Astrocyte (in vitro differentiated cells and primary cell): ENCODE measurements at regions not wholly inside any gene's neighbourhood (a gene's known extent, or its start where the extent isn't known, plus 50 kb on each side); places are given as distances from the start of the nearest gene placed in this dataset.

Experiments used
- DNase-seq: peaks from one replicate; pipeline ENCODE4 v3.0.0-alpha.2; 2010; ENCODE audit warnings: low read depth
- FAIRE-seq: peaks from 2 replicates; lab custom pipeline; 2011; peaks lifted over from hg19 to GRCh38; lab: Jason Lieb, UNC
- H2AFZ ChIP-seq: 2 replicates; pipeline ENCODE4 v1.6.0; 2012; ENCODE audit warnings: low read depth, low read length, inconsistent platforms
- H3K27ac ChIP-seq: 2 replicates; pipeline ENCODE4 v1.5.1; 2011; ENCODE audit warnings: low read depth, low read length, inconsistent platforms
- H3K27me3 ChIP-seq: 2 replicates; pipeline ENCODE4 v1.6.0; 2011; ENCODE audit warnings: low read length, inconsistent platforms; ENCODE audit not compliant: insufficient read depth
- H3K36me3 ChIP-seq: 2 replicates; pipeline ENCODE4 v1.5.1; 2011; ENCODE audit warnings: low read length, inconsistent platforms; ENCODE audit not compliant: insufficient read depth
- H3K4me1 ChIP-seq: 2 replicates; pipeline ENCODE4 v1.5.1; 2011; ENCODE audit warnings: low read length, inconsistent platforms; ENCODE audit not compliant: insufficient read depth
- H3K4me2 ChIP-seq: 2 replicates; pipeline ENCODE4 v1.6.0; 2012; ENCODE audit warnings: low read length, inconsistent platforms
- H3K4me3 ChIP-seq: 2 replicates; pipeline ENCODE4 v1.5.1; 2011; ENCODE audit warnings: low read depth, mild to moderate bottlenecking, low read length, inconsistent platforms; ENCODE audit not compliant: insufficient read depth
- H3K79me2 ChIP-seq: 2 replicates; pipeline ENCODE4 v1.6.0; 2012; ENCODE audit warnings: mild to moderate bottlenecking, low read length, inconsistent platforms; ENCODE audit not compliant: insufficient read depth
- H3K9ac ChIP-seq: 2 replicates; pipeline ENCODE4 v1.6.0; 2012; ENCODE audit warnings: mild to moderate bottlenecking, low read length, inconsistent platforms
- H3K9me3 ChIP-seq: 2 replicates; pipeline ENCODE4 v1.5.1; 2012; ENCODE audit warnings: low read depth, mild to moderate bottlenecking, low read length, inconsistent platforms; ENCODE audit not compliant: insufficient read depth
- H4K20me1 ChIP-seq: 2 replicates; pipeline ENCODE4 v1.6.0; 2012; ENCODE audit warnings: low read length, inconsistent platforms; ENCODE audit not compliant: insufficient read depth
- H3K27ac Mint-ChIP-seq: one replicate; pipeline ENCODE4 v1.8.0; 2021; ENCODE audit warnings: mild to moderate bottlenecking, mixed read lengths; ENCODE audit not compliant: unreplicated experiment
- H3K27me3 Mint-ChIP-seq: one replicate; pipeline ENCODE4 v1.8.0; 2021; ENCODE audit warnings: low read depth, mixed read lengths; ENCODE audit not compliant: unreplicated experiment
- H3K36me3 Mint-ChIP-seq: one replicate; pipeline ENCODE4 v1.8.0; 2021; ENCODE audit warnings: low read depth, mixed read lengths; ENCODE audit not compliant: unreplicated experiment
- H3K4me1 Mint-ChIP-seq: one replicate; pipeline ENCODE4 v1.8.0; 2021; ENCODE audit warnings: low read depth, mixed read lengths; ENCODE audit not compliant: unreplicated experiment
- H3K4me3 Mint-ChIP-seq: one replicate; pipeline ENCODE4 v1.8.0; 2021; ENCODE audit warnings: mild to moderate bottlenecking, moderate library complexity, mixed read lengths; ENCODE audit not compliant: unreplicated experiment
- H3K9me3 Mint-ChIP-seq: one replicate; pipeline ENCODE4 v1.8.0; 2021; ENCODE audit warnings: mild to moderate bottlenecking, mixed read lengths; ENCODE audit not compliant: unreplicated experiment
- CTCF ChIP-seq: IDR thresholded peaks from 2 replicates; pipeline ENCODE4 v1.5.1; 2011; ENCODE audit warnings: low read depth, mild to moderate bottlenecking, inconsistent platforms, low read length, moderate library complexity; ENCODE audit not compliant: insufficient read depth
- EZH2 ChIP-seq: IDR thresholded peaks from 2 replicates; pipeline ENCODE4 v1.6.1; 2012; ENCODE audit warnings: mild to moderate bottlenecking, low read length, inconsistent platforms; ENCODE audit not compliant: insufficient read depth

GRCh38 chr6:84525907-84526306, 238.5 kb downstream of the TBX18 start:
- H3K36me3 Mint-ChIP-seq, result no peaks in the 10 kb centered on the region
- Histone ChIP-seq H2AFZ (no peak overlapping the region), H4K20me1 (no peaks in the 10 kb centered on the region), H3K9ac (no peak overlapping the region), H3K79me2 (no peaks in the 10 kb centered on the region), H3K27me3 (no peaks in the 10 kb centered on the region), H3K4me2 (no peak overlapping the region), H3K36me3 (no peaks in the 10 kb centered on the region), H3K4me3 (no peak overlapping the region), H3K4me1 (peaks cover 11% of the 10 kb centered on the region), H3K9me3 (no peaks in the 10 kb centered on the region), H3K27ac (no peak overlapping the region)
- FAIRE-seq (no peak), DNase-seq (peak; percentile 34)
- H3K9me3 Mint-ChIP-seq, result no peaks in the 10 kb centered on the region
- H3K4me3 Mint-ChIP-seq, result no peak overlapping the region
- H3K4me1 Mint-ChIP-seq, result peaks cover 16% of the 10 kb centered on the region
- TF ChIP-seq CTCF (no peak), EZH2 (no peak)
- H3K27me3 Mint-ChIP-seq, result no peaks in the 10 kb centered on the region
- H3K27ac Mint-ChIP-seq, result no peak overlapping the region

GRCh38 chr6:84524636-84525035, 239.8 kb downstream of the TBX18 start:
- Histone ChIP-seq H3K4me3 (no peak overlapping the region), H3K9me3 (no peaks in the 10 kb centered on the region)
- no peaks in the 10 kb centered on the region for H3K27me3 Mint-ChIP-seq

More at GRCh38 chr6:84524636-84525035, 239.8 kb downstream of the TBX18 start:
- H2AFZ ChIP-seq, result no peak overlapping the region
- TF ChIP-seq EZH2 (no peak), CTCF (no peak)
- H3K4me3 Mint-ChIP-seq, result no peak overlapping the region
- no peak overlapping the region for H3K27ac Mint-ChIP-seq
- no peaks in the 10 kb centered on the region for H3K36me3 Mint-ChIP-seq
- no peak overlapping the region for H3K27ac ChIP-seq
- no peak overlapping the region for H3K9ac ChIP-seq
- no peak for FAIRE-seq
- H3K9me3 Mint-ChIP-seq, result no peaks in the 10 kb centered on the region
- no peaks in the 10 kb centered on the region for H3K27me3 ChIP-seq
- H3K36me3 ChIP-seq, result no peaks in the 10 kb centered on the region
- H3K4me1 ChIP-seq, result peaks cover 11% of the 10 kb centered on the region
- no peaks in the 10 kb centered on the region for H4K20me1 ChIP-seq
- H3K4me1 Mint-ChIP-seq, result peaks cover 16% of the 10 kb centered on the region
- no peak for DNase-seq
- H3K79me2 ChIP-seq, result no peaks in the 10 kb centered on the region
- H3K4me2 ChIP-seq, result no peak overlapping the region
